ENCODE measurements at regions not wholly inside any gene's neighbourhood (a gene's known extent, or its start where the extent isn't known, plus 50 kb on each side); places are given as distances from the start of the nearest gene placed in this dataset.

GRCh38 chr2:171225989-171226388, 65.3 kb upstream of the TLK1 start:
- no peak for DNase-seq (ENCODE audit: low spot score)
- FAIRE-seq: no peak

GRCh38 chr2:171225302-171225980, 64.7 kb upstream of the TLK1 start:
- FAIRE-seq: peak; percentile 98
- DNase-seq (ENCODE audit: low spot score): peak; percentile 87

DNA sequence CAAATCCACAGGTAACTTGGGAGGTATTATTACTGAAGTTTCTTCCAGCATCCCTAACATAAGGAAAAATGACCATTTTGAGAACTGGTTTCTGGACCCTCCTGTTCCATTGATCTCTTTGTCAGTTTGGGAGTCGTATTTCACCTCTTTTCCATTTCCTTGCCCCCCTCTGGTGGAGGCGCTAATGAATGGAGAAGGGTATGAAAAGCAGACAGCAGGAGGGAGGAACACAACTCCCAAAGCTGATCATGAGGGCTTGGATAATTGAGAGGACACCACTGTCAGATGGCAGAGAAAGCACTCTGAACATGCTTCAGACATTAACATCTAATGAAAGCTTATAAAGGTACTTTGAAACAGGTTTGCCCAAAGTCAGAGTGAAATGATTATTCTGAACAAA, 56.6 kb upstream of the TLK1 start:
- FAIRE-seq: no peak
- DNase-seq (ENCODE audit: low spot score): no peak

DNA sequence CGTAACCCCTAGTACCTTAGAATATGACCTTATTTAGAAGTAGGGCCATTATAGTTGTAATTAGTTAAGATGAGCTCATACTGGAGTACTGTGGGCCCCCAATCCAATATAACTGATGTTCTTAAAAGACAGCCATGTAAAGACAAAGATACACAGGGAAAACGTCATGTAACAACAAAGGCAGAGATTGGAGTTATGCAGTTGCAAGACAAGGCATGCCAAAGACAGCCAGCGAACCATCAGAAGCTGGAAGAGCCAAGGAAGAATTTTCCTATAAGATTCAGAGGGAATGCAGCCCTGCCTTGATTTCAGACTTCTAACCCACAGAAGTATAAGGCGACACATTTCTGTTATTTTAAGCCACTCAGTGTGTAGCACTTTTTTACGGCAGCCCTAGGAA, 55.9 kb upstream of the TLK1 start:
- no peak for FAIRE-seq
- no peak for DNase-seq (ENCODE audit: low spot score)

- no peak for DNase-seq (ENCODE audit: low spot score)
- FAIRE-seq: no peak
These were observed 53.4 kb upstream of the TLK1 start for GRCh38 chr2:171214093-171214492.

DNA sequence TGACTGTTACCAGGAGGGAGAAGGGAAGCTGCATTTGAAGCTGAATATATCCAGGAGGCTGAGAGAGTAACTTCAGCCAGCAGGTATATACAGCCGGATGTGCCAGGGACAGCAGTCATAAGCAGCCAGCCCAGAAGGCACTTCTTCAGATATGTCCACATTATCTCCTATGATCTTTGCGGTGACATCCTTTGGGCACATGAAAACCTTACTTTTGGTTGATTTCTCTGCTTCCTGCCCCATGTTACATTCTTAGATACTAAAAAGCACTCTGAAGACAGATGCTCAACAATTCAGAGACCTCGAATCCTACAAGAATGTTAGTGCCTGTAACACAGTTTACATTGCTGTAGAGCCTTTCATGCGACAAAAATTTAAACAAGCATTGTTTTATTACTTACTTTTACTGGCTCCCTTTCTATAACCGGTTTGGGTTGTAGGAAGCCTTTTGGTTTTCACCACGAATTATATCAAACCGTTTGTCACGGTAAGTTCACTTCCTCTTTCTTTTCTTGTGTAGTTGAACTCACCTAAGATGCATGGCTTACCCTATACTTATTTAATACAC, 50.3 kb upstream of the TLK1 start:
- DNase-seq (ENCODE audit: low spot score) (no peak), FAIRE-seq (no peak)

Measured in RCC 7860 (cell line).